Duodenal mucosa (tissue), 2 donors: ENCODE measurements at regions not wholly inside any gene's neighbourhood (a gene's known extent, or its start where the extent isn't known, plus 50 kb on each side); places are given as distances from the start of the nearest gene placed in this dataset.

Experiments used
- H3K27ac ChIP-seq: one replicate; pipeline ENCODE4 v1.7.0; 2013; ENCODE audit warnings: low read depth, low read length
- H3K27me3 ChIP-seq, 2 donors: one replicate each; pipeline ENCODE4 v1.7.0; 2013; ENCODE audit warnings: low read length in 2 of 2, control low read depth in 1 of 2; ENCODE audit not compliant: insufficient read depth in 2 of 2, control insufficient read depth in 1 of 2
- H3K36me3 ChIP-seq, 2 donors: one replicate each; pipeline ENCODE4 v1.7.0; 2013; ENCODE audit warnings: low read length in 2 of 2, control low read depth in 1 of 2; ENCODE audit not compliant: insufficient read depth in 2 of 2, control insufficient read depth in 1 of 2
- H3K4me1 ChIP-seq, 2 donors: one replicate each; pipeline ENCODE4 v1.7.0; 2013; ENCODE audit warnings: low read length in 2 of 2, control low read depth in 1 of 2; ENCODE audit not compliant: insufficient read depth in 2 of 2, control insufficient read depth in 1 of 2
- H3K4me3 ChIP-seq, 2 donors: one replicate each; pipeline ENCODE4 v1.7.0; 2013; ENCODE audit warnings: low read length in 2 of 2, low read depth in 1 of 2
- H3K9ac ChIP-seq, 2 donors: one replicate each; pipeline ENCODE4 v1.7.0; 2013; ENCODE audit warnings: low read length in 2 of 2, low read depth in 1 of 2
- H3K9me3 ChIP-seq, 2 donors: one replicate each; pipeline ENCODE4 v1.7.0; 2013; ENCODE audit warnings: low read length in 2 of 2, control low read depth in 1 of 2; ENCODE audit not compliant: control insufficient read depth in 1 of 2

DNA sequence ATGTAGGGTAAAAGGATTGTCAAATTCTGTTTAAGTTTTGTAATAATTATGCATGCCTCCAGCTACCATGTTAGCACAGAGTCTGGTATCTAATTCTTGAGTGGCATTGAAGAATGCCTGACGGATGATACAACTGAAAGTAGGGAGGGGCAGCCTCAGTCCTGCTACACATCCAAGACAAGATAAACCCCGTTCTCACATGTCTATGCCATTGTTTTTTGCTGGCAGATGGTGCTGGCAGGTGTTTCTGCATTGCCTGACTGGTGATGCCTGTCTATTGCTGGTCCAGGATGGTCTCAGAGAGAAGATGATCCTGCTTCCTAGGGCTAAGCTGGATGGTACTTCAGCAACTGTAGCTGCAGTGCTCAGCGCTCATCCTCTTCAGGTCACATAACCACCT lies 245.8 kb upstream of the NAV3 start:
- no peak overlapping the region for H3K27ac ChIP-seq
- H3K9me3 ChIP-seq: no peaks in the 10 kb centered on the region
- no peaks in the 10 kb centered on the region for H3K27me3 ChIP-seq
- H3K4me3 ChIP-seq: no peak overlapping the region
- H3K4me1 ChIP-seq: no peaks in the 10 kb centered on the region
- no peaks in the 10 kb centered on the region for H3K36me3 ChIP-seq
- no peak overlapping the region for H3K9ac ChIP-seq

DNA sequence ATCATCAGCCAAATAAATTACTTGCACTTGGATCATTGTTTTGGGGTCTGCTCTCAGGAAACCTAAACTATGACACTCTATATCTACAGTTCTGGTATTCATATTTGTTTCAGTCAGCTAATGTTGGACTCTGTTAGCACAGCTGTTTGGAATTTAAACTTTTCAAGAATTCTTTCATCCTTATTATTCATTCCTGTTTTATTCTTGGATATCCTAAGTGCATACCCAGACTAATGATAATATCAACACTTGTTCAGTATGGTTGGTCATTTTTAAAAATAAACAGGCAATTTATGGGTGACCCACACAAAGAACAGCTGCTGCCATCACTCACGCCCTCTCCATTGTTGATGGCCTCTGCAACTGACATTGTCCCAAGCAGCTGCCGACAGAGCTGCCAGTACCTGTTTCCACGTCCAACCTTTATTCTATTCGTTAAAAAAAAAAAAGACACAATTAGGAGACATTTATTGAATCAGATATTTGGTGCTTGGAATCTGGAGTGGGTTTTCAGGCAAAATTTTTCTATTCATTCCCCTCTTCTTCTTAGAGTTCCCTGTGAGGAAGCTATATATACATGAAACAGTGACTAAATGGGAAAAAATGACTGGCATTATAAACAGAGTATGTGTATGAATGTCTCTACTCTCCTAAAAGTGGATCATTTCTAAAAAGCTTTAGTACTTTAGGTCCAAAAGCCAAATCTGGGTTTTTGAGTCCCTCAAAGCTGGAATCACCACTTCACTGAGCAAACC lies 252.1 kb upstream of the NAV3 start:
- Histone ChIP-seq H3K4me3 (no peak overlapping the region), H3K36me3 (no peaks in the 10 kb centered on the region), H3K9me3 (no peaks in the 10 kb centered on the region), H3K27ac (no peak overlapping the region), H3K27me3 (no peaks in the 10 kb centered on the region), H3K4me1 (no peaks in the 10 kb centered on the region), H3K9ac (no peak overlapping the region)

DNA sequence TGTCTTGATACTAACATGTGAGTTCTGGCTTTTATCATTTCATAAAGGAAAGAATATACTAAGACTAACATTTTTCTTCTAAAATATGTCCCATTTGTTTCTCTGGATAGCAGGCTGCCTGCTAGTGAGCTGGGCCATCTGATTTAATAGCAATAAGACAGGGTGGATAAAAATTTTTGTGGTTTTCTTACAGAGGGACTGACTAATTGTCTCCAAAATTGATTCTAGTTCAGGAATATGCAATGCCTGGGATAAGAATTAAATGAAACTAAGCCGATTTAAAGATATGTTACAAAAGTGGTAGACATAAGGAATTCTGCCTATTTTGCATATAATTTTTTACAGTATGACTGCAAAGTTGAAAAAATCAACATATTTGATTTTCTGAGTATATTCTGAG lies 252.9 kb upstream of the NAV3 start:
- H3K36me3 ChIP-seq: no peaks in the 10 kb centered on the region
- no peaks in the 10 kb centered on the region for H3K4me1 ChIP-seq
- no peak overlapping the region for H3K27ac ChIP-seq
- H3K9me3 ChIP-seq: no peaks in the 10 kb centered on the region
- H3K4me3 ChIP-seq: no peak overlapping the region
- no peaks in the 10 kb centered on the region for H3K27me3 ChIP-seq
- H3K9ac ChIP-seq: no peak overlapping the region

DNA sequence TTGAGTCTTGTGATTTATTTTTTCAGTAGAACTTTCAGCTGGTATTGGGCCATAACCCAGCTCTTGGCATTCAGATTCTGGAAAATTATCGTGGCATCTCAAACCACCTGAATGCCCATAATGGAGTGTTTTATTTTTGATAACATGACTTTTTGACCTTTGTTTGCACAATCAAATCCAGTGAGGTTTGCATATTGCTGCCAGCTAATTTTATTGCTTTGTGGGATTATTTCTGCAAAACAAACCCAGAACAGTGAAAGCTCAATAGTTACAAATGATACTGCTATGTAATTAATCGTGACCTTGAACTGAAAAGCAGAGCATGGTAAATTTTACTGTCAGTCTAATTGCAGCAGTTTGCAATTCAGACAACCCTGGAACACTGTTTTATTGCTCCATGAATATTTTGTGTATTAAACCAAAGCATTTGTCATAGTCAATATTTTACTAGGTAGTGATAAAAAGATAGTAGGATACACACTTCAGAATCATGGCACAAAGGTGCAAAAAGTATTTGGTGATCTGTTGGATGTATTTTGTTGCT lies 255.2 kb upstream of the NAV3 start:
- Histone ChIP-seq H3K9me3 (no peaks in the 10 kb centered on the region), H3K36me3 (no peaks in the 10 kb centered on the region), H3K4me3 (no peak overlapping the region), H3K4me1 (no peaks in the 10 kb centered on the region), H3K9ac (no peak overlapping the region), H3K27ac (no peak overlapping the region), H3K27me3 (no peaks in the 10 kb centered on the region)

DNA sequence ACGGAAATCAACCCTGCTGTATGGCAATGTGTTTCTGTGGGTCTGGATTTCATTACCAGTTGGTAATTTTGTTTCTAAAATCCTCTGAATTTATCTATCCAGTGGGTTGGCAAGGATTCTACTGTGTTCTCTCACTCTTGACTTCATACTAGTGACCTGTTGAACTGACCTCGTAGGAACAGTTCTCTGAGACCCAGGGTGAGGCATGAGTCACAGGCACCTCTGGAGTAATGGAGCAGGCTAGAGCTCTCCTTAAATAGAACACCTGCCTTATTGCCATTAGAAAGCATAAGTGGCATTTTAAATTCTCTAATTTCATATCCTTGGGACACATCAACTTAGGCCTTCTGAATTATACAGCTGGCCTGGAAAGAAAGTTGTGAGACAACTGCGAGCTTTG lies 258.3 kb upstream of the NAV3 start:
- H3K27me3 ChIP-seq: no peaks in the 10 kb centered on the region

DNA sequence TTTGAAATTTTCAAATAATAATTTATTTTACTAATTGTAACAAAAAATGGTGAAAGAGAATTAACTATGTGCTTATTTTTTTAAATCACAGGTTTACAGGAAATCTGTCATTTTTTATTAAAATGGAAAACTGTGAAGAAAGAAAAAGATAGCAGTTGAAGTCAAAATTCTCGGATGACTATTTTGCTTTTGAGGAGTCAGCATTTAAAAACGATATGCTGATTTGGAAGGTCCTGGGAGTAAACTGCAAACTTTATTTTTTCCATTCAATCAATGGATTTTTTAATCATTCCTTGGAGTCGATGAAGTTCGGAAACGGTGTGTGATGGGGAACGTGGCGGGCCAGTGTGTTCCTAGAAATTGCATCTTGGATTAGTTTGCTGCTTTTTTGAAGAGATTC lies 258.9 kb upstream of the NAV3 start:
- Histone ChIP-seq H3K9ac (no peak overlapping the region), H3K4me1 (no peaks in the 10 kb centered on the region), H3K27ac (no peak overlapping the region), H3K4me3 (no peak overlapping the region), H3K36me3 (no peaks in the 10 kb centered on the region), H3K27me3 (no peaks in the 10 kb centered on the region), H3K9me3 (no peaks in the 10 kb centered on the region)

More for the DNA sequence above, 258.3 kb upstream of the NAV3 start:
- Histone ChIP-seq H3K9me3 (no peaks in the 10 kb centered on the region), H3K4me3 (no peak overlapping the region), H3K27ac (no peak overlapping the region), H3K9ac (no peak overlapping the region), H3K36me3 (no peaks in the 10 kb centered on the region), H3K4me1 (no peaks in the 10 kb centered on the region)

DNA sequence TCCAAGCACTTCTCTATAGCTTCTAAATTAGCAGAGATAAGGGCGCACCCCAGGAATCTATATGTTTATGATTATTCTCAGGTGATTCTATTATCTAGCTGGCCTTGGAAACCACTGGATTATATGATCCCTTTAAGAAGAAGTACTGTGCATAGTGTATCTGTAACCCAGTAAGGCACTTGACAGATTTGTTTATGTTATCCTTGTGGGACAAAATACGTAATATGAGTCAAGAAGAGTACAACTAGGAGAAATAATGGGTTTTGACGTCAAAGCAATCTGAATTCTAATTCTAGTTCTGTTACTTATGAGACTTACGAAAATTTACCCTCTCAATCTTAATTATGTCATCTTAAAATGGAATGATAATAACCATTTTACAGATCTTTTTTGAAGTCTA lies 259.6 kb upstream of the NAV3 start:
- Histone ChIP-seq H3K36me3 (no peaks in the 10 kb centered on the region), H3K9ac (no peak overlapping the region), H3K27ac (no peak overlapping the region), H3K9me3 (no peaks in the 10 kb centered on the region), H3K27me3 (no peaks in the 10 kb centered on the region), H3K4me1 (no peaks in the 10 kb centered on the region), H3K4me3 (no peak overlapping the region)

DNA sequence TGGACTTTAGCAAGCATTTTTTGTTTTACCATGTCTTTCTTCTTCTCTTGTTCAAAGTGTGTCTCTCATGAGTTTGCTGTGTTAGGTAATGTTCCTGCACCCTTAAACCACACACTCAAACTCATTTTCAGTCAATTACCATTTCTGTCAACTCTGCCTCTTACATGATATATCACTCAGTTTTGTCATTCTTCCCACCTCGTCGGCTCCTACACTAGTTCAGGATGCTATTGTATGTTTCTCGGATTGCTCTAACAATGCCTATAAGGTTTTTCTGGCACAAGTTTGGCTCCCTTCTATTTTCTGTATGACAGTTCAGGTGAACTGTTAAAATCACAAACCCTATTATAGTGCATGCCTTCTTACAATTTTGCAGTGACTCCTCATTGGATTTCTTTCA lies 260.8 kb upstream of the NAV3 start:
- Histone ChIP-seq H3K4me1 (no peaks in the 10 kb centered on the region), H3K27ac (no peak overlapping the region), H3K27me3 (no peaks in the 10 kb centered on the region), H3K4me3 (no peak overlapping the region), H3K9ac (no peak overlapping the region), H3K36me3 (no peaks in the 10 kb centered on the region), H3K9me3 (no peaks in the 10 kb centered on the region)

DNA sequence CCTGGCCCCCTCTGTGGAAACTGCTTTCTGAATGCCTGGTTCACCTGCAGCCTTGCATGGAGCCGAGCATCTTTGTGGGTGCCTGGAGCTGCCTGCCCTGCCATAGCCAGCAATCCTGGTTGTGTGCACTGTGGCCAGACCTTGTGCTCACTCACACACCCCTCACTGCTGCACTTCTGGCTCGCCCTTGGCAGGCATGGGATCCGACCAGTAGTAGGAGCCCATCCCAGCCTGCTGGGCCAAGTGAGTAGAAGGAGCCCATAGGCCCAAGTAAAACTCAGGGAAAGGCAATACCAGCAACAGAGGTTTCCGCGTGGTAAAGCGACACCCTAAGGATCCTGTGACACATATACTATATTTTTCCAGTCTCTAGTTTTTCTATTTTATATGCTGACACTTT lies 270.0 kb upstream of the NAV3 start:
- Histone ChIP-seq H3K27ac (no peak overlapping the region), H3K4me1 (no peaks in the 10 kb centered on the region), H3K4me3 (no peak overlapping the region), H3K27me3 (no peaks in the 10 kb centered on the region), H3K9me3 (no peaks in the 10 kb centered on the region), H3K9ac (no peak overlapping the region), H3K36me3 (no peaks in the 10 kb centered on the region)

DNA sequence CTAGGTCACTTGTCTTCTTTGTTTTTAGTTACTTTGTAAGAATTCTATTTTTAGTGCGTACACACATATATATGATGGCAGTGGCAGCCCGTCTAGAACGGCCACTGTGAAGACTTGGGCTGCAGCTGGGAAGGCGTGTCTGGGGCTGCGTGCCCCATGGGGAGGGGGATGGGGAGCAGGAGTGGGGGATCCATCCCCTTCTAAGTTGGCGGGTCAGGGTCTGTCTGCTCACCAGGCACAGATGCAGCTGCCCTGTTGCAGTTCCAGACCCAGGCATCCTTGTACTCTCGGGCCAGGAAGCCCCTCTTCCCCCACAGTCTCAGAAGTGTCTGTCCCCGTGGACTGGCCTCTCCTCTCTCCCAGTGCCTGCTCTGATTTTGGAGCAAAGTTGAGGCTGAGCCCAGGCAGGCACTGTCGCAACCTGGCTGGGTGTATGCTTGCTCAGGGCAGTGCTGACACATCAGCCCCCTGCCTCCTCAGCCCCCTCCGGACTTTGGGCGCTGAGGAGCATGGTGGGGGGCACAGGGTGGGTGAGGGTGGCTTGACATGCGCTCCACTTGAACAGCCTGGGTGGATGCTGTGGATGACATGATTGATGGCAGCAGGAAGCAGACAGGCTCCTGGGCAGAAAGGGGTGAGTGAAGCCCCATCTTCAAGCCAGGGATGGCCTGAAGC lies 271.2 kb upstream of the NAV3 start:
- H3K9me3 ChIP-seq: no peaks in the 10 kb centered on the region
- H3K27me3 ChIP-seq: no peaks in the 10 kb centered on the region
- no peak overlapping the region for H3K27ac ChIP-seq
- H3K4me1 ChIP-seq: no peaks in the 10 kb centered on the region
- H3K36me3 ChIP-seq: no peaks in the 10 kb centered on the region
- no peak overlapping the region for H3K4me3 ChIP-seq
- no peak overlapping the region for H3K9ac ChIP-seq
